H9 (cell line): ENCODE measurements at regions not wholly inside any gene's neighbourhood (a gene's known extent, or its start where the extent isn't known, plus 50 kb on each side); places are given as distances from the start of the nearest gene placed in this dataset.

Experiments
- DNase-seq: peaks from one replicate; pipeline ENCODE4 v3.0.0-alpha.2; 2017
- H2AFZ ChIP-seq: one replicate; pipeline ENCODE4 v1.6.1; 2013; ENCODE audit warnings: mild to moderate bottlenecking, low read length, control low read depth, moderate library complexity
- H2AK5ac ChIP-seq: 2 replicates; pipeline ENCODE4 v1.6.1; 2013; ENCODE audit warnings: low read length, control low read depth, mixed read lengths; ENCODE audit not compliant: insufficient read length
- H2BK120ac ChIP-seq: one replicate; pipeline ENCODE4 v1.6.1; 2013; ENCODE audit warnings: low read depth, mild to moderate bottlenecking, low read length, control low read depth, inconsistent platforms; ENCODE audit not compliant: poor library complexity, severe bottlenecking
- H2BK12ac ChIP-seq: 2 replicates; pipeline ENCODE4 v1.6.1; 2013; ENCODE audit warnings: low read length, control low read depth, mixed read lengths, low read depth; ENCODE audit not compliant: insufficient read length
- H2BK15ac ChIP-seq: 2 replicates; pipeline ENCODE4 v1.6.1; 2013; ENCODE audit warnings: low read depth, low read length, control low read depth
- H2BK20ac ChIP-seq: one replicate; pipeline ENCODE4 v1.6.1; 2013; ENCODE audit warnings: low read depth, mild to moderate bottlenecking, low read length, control low read depth, inconsistent platforms; ENCODE audit not compliant: poor library complexity, severe bottlenecking
- H2BK5ac ChIP-seq: 2 replicates; pipeline ENCODE4 v1.6.1; 2013; ENCODE audit warnings: low read length, control low read depth, mixed read lengths; ENCODE audit not compliant: insufficient read length
- H3K14ac ChIP-seq: 2 replicates; pipeline ENCODE4 v1.6.1; 2013; ENCODE audit warnings: low read length, control low read depth; ENCODE audit not compliant: insufficient read depth
- H3K18ac ChIP-seq: 2 replicates; pipeline ENCODE4 v1.6.1; 2013; ENCODE audit warnings: low read depth, mild to moderate bottlenecking, mixed read lengths, low read length, control low read depth; ENCODE audit not compliant: insufficient read length
- H3K23ac ChIP-seq: 2 replicates; pipeline ENCODE4 v1.6.1; 2013; ENCODE audit warnings: low read length, control low read depth, mixed read lengths, low read depth; ENCODE audit not compliant: insufficient read length
- H3K23me2 ChIP-seq: 2 replicates; pipeline ENCODE4 v1.6.1; 2013; ENCODE audit warnings: low read depth, mild to moderate bottlenecking, mixed read lengths, low read length, control low read depth; ENCODE audit not compliant: insufficient read length, poor library complexity, severe bottlenecking
- H3K27ac ChIP-seq: 2 replicates; pipeline ENCODE4 v1.5.1; 2013; ENCODE audit warnings: low read length, control low read depth, mixed read lengths, low read depth; ENCODE audit not compliant: insufficient read length
- H3K27me3 ChIP-seq: 2 replicates; pipeline ENCODE4 v1.6.1; 2013; ENCODE audit warnings: low read length, control low read depth, inconsistent platforms; ENCODE audit not compliant: insufficient read depth
- H3K4ac ChIP-seq: 2 replicates; pipeline ENCODE4 v1.6.1; 2013; ENCODE audit warnings: low read depth, mild to moderate bottlenecking, control low read depth, inconsistent platforms, low read length, moderate library complexity
- H3K4me1 ChIP-seq: 2 replicates; pipeline ENCODE4 v1.6.1; 2013; ENCODE audit warnings: low read length, control low read depth, inconsistent platforms; ENCODE audit not compliant: insufficient read depth
- H3K4me2 ChIP-seq: 2 replicates; pipeline ENCODE4 v1.6.1; 2013; ENCODE audit warnings: low read length, control low read depth, mixed read lengths; ENCODE audit not compliant: insufficient read length, insufficient read depth
- H3K56ac ChIP-seq: 2 replicates; pipeline ENCODE4 v1.6.1; 2013; ENCODE audit warnings: low read depth, mild to moderate bottlenecking, mixed read lengths, low read length, control low read depth; ENCODE audit not compliant: insufficient read length
- H3K79me1 ChIP-seq: 2 replicates; pipeline ENCODE4 v1.6.1; 2013; ENCODE audit warnings: low read depth, mild to moderate bottlenecking, moderate library complexity, low read length, control low read depth, inconsistent platforms; ENCODE audit not compliant: insufficient read depth, poor library complexity, severe bottlenecking
- H3K79me2 ChIP-seq: 2 replicates; pipeline ENCODE4 v1.6.1; 2013; ENCODE audit warnings: low read length, control low read depth, inconsistent platforms; ENCODE audit not compliant: insufficient read depth
- H3K9ac ChIP-seq: 2 replicates; pipeline ENCODE4 v1.6.1; 2013; ENCODE audit warnings: low read length, control low read depth, mixed read lengths; ENCODE audit not compliant: insufficient read length; ENCODE audit errors: extremely low read depth
- H3K9me3 ChIP-seq: one replicate; pipeline ENCODE4 v1.6.1; 2013; ENCODE audit warnings: low read depth, low read length, inconsistent platforms; ENCODE audit not compliant: control insufficient read depth
- H3T11ph ChIP-seq: one replicate; pipeline ENCODE4 v1.6.1; 2013; ENCODE audit warnings: mild to moderate bottlenecking, low read length, control low read depth, inconsistent platforms
- H4K20me1 ChIP-seq: one replicate; pipeline ENCODE4 v1.6.1; 2013; ENCODE audit not compliant: control insufficient read depth, insufficient read length, insufficient read depth
- H4K5ac ChIP-seq: 2 replicates; pipeline ENCODE4 v1.6.1; 2013; ENCODE audit warnings: low read depth, mild to moderate bottlenecking, mixed read lengths, low read length, control low read depth; ENCODE audit not compliant: insufficient read length
- H4K8ac ChIP-seq: replicated peaks from 2 replicates; pipeline ENCODE4 v1.6.1; 2013; ENCODE audit warnings: low read length, control low read depth, mixed read lengths, low read depth; ENCODE audit not compliant: insufficient read length
- H4K91ac ChIP-seq: 2 replicates; pipeline ENCODE4 v1.6.1; 2013; ENCODE audit warnings: low read depth, mild to moderate bottlenecking, moderate library complexity, mixed read lengths, low read length, control low read depth; ENCODE audit not compliant: insufficient read length
- H3K27ac Mint-ChIP-seq, 3 experiments: 2 replicates in 2 of 3; 3 replicates in 1 of 3; pipeline ENCODE4 v1.8.0; 2020 to 2021; ENCODE audit warnings: mixed read lengths in 3 of 3, mild to moderate bottlenecking in 1 of 3, moderate library complexity in 1 of 3
- H3K27me3 Mint-ChIP-seq: 2 replicates; pipeline ENCODE4 v1.8.0; 2021; ENCODE audit warnings: low read depth, mild to moderate bottlenecking, moderate library complexity, mixed read lengths
- H3K36me3 Mint-ChIP-seq, 3 experiments: 2 replicates in 2 of 3; 3 replicates in 1 of 3; pipeline ENCODE4 v1.8.0; 2020 to 2021; ENCODE audit warnings: low read depth in 3 of 3, mixed read lengths in 3 of 3; ENCODE audit not compliant: insufficient read depth in 1 of 3
- H3K4me1 Mint-ChIP-seq, 2 experiments: 2 replicates each; pipeline ENCODE4 v1.8.0; 2020; ENCODE audit warnings: mixed read lengths in 2 of 2
- H3K4me3 Mint-ChIP-seq, 2 experiments: 2 replicates in 1 of 2; 3 replicates in 1 of 2; pipeline ENCODE4 v1.8.0; 2020 to 2021; ENCODE audit warnings: mild to moderate bottlenecking in 2 of 2, mixed read lengths in 2 of 2, moderate library complexity in 1 of 2
- H3K9me3 Mint-ChIP-seq, 2 experiments: 2 replicates in 1 of 2; 3 replicates in 1 of 2; pipeline ENCODE4 v1.8.0; 2020; ENCODE audit warnings: mild to moderate bottlenecking in 2 of 2, mixed read lengths in 2 of 2, moderate library complexity in 1 of 2
- WGBS: extraction: QIAGEN DNeasy Blood & Tissue Kit; methylation state at CpG from one replicate; pipeline ENCODE4 v1.1.7; 2013; ENCODE audit warnings: missing lambda C conversion rate, low lambda C conversion rate, mixed read lengths; ENCODE audit not compliant: insufficient read length; ENCODE audit errors: extremely low coverage; 5-methylcytosine and 5-hydroxymethylcytosine counted together
- TF ChIP-seq, protein P1 (sequence below): fragments of 200-600 bp; sonication (generic); conservative IDR thresholded peaks from 3 replicates; pipeline ENCODE4 v1.8.0; 2021; ENCODE audit warnings: antibody characterized with exemption, mild to moderate bottlenecking

DNA sequence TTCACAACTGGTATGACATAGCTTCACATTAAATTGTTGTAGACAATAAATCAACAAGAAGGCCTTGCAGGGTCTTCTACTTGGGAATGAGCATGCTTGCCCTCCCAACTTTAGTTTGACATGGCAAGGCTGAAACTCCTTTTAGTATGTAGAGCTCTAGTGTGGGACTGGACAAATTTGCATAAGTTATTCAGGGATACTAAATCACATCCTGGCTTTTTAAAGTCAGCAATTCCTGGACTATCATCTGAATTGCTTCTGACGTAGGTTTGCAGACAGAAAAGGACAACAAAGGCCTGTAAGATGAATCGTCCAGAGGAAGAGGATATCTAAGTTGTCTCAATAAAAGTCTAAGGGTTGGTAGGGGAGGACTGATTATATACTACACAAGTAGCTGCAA is 123.0 kb upstream of the MAGEB16 start:
- H3K79me2 ChIP-seq: no peaks in the 10 kb centered on the region
- H2BK120ac ChIP-seq: no peak overlapping the region
- H3K27me3 ChIP-seq: no peaks in the 10 kb centered on the region
- no CpG with 5 or more reads among the region's 2 CpGs for WGBS
- no peak overlapping the region for H2BK20ac ChIP-seq
- no peak overlapping the region for H4K8ac ChIP-seq
- no peak overlapping the region for H3K27ac ChIP-seq
- peaks cover 0 to 2% (median 0%) of the 10 kb centered on the region in 3 experiments; a peak in 3 of 7 replicates for H3K36me3 Mint-ChIP-seq
- no peaks in the 10 kb centered on the region for H3K9me3 ChIP-seq
- no peak overlapping the region for H2AK5ac ChIP-seq
- TF ChIP-seq, protein P1, sequence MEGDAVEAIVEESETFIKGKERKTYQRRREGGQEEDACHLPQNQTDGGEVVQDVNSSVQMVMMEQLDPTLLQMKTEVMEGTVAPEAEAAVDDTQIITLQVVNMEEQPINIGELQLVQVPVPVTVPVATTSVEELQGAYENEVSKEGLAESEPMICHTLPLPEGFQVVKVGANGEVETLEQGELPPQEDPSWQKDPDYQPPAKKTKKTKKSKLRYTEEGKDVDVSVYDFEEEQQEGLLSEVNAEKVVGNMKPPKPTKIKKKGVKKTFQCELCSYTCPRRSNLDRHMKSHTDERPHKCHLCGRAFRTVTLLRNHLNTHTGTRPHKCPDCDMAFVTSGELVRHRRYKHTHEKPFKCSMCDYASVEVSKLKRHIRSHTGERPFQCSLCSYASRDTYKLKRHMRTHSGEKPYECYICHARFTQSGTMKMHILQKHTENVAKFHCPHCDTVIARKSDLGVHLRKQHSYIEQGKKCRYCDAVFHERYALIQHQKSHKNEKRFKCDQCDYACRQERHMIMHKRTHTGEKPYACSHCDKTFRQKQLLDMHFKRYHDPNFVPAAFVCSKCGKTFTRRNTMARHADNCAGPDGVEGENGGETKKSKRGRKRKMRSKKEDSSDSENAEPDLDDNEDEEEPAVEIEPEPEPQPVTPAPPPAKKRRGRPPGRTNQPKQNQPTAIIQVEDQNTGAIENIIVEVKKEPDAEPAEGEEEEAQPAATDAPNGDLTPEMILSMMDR: no peak
- H3K4me3 Mint-ChIP-seq: no peak overlapping the region
- H2BK15ac ChIP-seq: no peak overlapping the region
- no peak overlapping the region for H2BK5ac ChIP-seq
- no peak for DNase-seq
- no peak overlapping the region for H3K56ac ChIP-seq
- H4K91ac ChIP-seq: no peak overlapping the region
- peaks cover 50 to 58% of the 10 kb centered on the region in 2 experiments for H3K9me3 Mint-ChIP-seq
- no peak overlapping the region for H3K4me2 ChIP-seq
- no peak overlapping the region for H3K27ac Mint-ChIP-seq
- no peaks in the 10 kb centered on the region for H3K23me2 ChIP-seq
- no peak overlapping the region for H4K5ac ChIP-seq
- no peak overlapping the region for H3K9ac ChIP-seq
- H3K27me3 Mint-ChIP-seq: no peaks in the 10 kb centered on the region
- H3T11ph ChIP-seq: no peak overlapping the region
- H3K4ac ChIP-seq: no peak overlapping the region
- H3K4me1 Mint-ChIP-seq: no peaks in the 10 kb centered on the region
- H3K18ac ChIP-seq: no peak overlapping the region
- H2AFZ ChIP-seq: no peak overlapping the region
- H2BK12ac ChIP-seq: no peak overlapping the region
- no peak overlapping the region for H3K23ac ChIP-seq
- H4K20me1 ChIP-seq: no peaks in the 10 kb centered on the region
- no peak overlapping the region for H3K14ac ChIP-seq
- no peaks in the 10 kb centered on the region for H3K4me1 ChIP-seq
- H3K79me1 ChIP-seq: no peaks in the 10 kb centered on the region
